ENCODE measurements at regions not wholly inside any gene's neighbourhood (a gene's known extent, or its start where the extent isn't known, plus 50 kb on each side); places are given as distances from the start of the nearest gene placed in this dataset.

DNA sequence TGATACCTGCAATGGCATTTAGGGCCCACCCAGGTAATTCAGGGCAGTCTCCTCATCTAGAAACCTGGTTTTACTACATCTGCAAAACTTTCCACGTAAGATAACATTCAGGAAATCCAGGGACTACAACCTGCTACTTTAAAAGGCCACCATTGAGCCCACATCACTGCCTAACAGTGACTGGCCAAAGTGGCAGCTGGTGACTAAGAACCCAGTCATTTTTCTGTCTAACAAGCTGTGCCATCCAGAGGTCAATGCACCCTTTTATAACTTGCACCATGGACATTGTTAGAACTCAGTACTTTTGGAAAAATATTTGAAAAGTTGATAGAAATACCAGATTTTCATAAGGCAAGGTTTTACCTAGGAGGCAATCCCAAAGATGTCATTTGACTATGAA lies 492.4 kb downstream of the OTOL1 start:
- Histone ChIP-seq H3K36me3 (ENCODE audit: insufficient read depth, low read length) (no peaks in the 10 kb centered on the region), H3K4me2 (ENCODE audit: low read length) (no peak overlapping the region), H3K27me3 (ENCODE audit: insufficient read depth, low read length) (no peaks in the 10 kb centered on the region), H3K9ac (ENCODE audit: low read length) (no peak overlapping the region), H2AFZ (ENCODE audit: low read depth, low read length) (no peak overlapping the region), H3K9me3 (ENCODE audit: insufficient read depth, low read depth, low read length) (no peaks in the 10 kb centered on the region), H3K27ac (ENCODE audit: low read depth, low read length) (no peak overlapping the region), H4K20me1 (ENCODE audit: insufficient read depth, low read length) (no peaks in the 10 kb centered on the region), H3K79me2 (ENCODE audit: insufficient read depth, low read length) (no peaks in the 10 kb centered on the region), H3K4me3 (ENCODE audit: insufficient read depth, low read depth, low read length) (no peak overlapping the region), H3K4me1 (ENCODE audit: insufficient read depth, low read length) (no peaks in the 10 kb centered on the region)
- H3K4me3 Mint-ChIP-seq (ENCODE audit: unreplicated experiment): no peak overlapping the region
- DNase-seq (ENCODE audit: low read depth) (no peak), FAIRE-seq (no peak)
- H3K36me3 Mint-ChIP-seq (ENCODE audit: low read depth, unreplicated experiment): no peaks in the 10 kb centered on the region
- H3K4me1 Mint-ChIP-seq (ENCODE audit: low read depth, unreplicated experiment): peaks cover 8% of the 10 kb centered on the region
- no peak for TF ChIP-seq EZH2 (IDR thresholded peaks at IDR 0.05; ENCODE audit: insufficient read depth, low read length)
- TF ChIP-seq, protein P1, sequence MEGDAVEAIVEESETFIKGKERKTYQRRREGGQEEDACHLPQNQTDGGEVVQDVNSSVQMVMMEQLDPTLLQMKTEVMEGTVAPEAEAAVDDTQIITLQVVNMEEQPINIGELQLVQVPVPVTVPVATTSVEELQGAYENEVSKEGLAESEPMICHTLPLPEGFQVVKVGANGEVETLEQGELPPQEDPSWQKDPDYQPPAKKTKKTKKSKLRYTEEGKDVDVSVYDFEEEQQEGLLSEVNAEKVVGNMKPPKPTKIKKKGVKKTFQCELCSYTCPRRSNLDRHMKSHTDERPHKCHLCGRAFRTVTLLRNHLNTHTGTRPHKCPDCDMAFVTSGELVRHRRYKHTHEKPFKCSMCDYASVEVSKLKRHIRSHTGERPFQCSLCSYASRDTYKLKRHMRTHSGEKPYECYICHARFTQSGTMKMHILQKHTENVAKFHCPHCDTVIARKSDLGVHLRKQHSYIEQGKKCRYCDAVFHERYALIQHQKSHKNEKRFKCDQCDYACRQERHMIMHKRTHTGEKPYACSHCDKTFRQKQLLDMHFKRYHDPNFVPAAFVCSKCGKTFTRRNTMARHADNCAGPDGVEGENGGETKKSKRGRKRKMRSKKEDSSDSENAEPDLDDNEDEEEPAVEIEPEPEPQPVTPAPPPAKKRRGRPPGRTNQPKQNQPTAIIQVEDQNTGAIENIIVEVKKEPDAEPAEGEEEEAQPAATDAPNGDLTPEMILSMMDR (IDR thresholded peaks at IDR 0.05; ENCODE audit: insufficient read depth, low read depth, low read length): no peak
- no peaks in the 10 kb centered on the region for H3K27me3 Mint-ChIP-seq (ENCODE audit: low read depth, unreplicated experiment)
- no peak overlapping the region for H3K27ac Mint-ChIP-seq (ENCODE audit: unreplicated experiment)
- no peaks in the 10 kb centered on the region for H3K9me3 Mint-ChIP-seq (ENCODE audit: unreplicated experiment)

DNA sequence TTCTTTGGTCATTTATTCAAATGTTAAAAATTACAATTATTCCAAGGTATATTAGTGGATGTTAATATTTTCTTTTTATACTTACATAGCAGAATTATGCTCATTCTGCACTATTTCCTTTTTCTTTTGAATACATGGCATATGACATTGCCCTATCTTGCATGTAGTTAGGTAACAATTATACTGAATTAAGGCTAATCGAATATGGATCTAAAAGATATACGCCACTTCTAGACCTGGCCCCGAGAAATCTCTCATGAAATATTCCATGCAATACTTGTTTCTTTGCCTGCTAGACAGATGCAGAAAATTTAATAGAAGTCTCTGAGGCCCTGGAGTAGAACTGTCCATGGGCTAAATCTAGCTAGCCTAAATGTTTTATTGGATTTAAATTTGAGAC lies 493.4 kb downstream of the OTOL1 start:
- no peak for TF ChIP-seq EZH2 (IDR thresholded peaks at IDR 0.05; ENCODE audit: insufficient read depth, low read length)
- TF ChIP-seq, protein P1 (IDR thresholded peaks at IDR 0.05; ENCODE audit: insufficient read depth, low read depth, low read length): no peak
- no peaks in the 10 kb centered on the region for H3K36me3 Mint-ChIP-seq (ENCODE audit: low read depth, unreplicated experiment)
- Histone ChIP-seq H3K27me3 (ENCODE audit: insufficient read depth, low read length) (no peaks in the 10 kb centered on the region), H3K79me2 (ENCODE audit: insufficient read depth, low read length) (no peaks in the 10 kb centered on the region), H4K20me1 (ENCODE audit: insufficient read depth, low read length) (no peaks in the 10 kb centered on the region), H3K4me2 (ENCODE audit: low read length) (no peak overlapping the region), H3K36me3 (ENCODE audit: insufficient read depth, low read length) (no peaks in the 10 kb centered on the region), H3K27ac (ENCODE audit: low read depth, low read length) (no peak overlapping the region), H3K9me3 (ENCODE audit: insufficient read depth, low read depth, low read length) (no peaks in the 10 kb centered on the region), H3K4me3 (ENCODE audit: insufficient read depth, low read depth, low read length) (no peak overlapping the region), H3K9ac (ENCODE audit: low read length) (no peak overlapping the region), H2AFZ (ENCODE audit: low read depth, low read length) (no peak overlapping the region), H3K4me1 (ENCODE audit: insufficient read depth, low read length) (no peaks in the 10 kb centered on the region)
- H3K27ac Mint-ChIP-seq (ENCODE audit: unreplicated experiment): no peak overlapping the region
- H3K4me3 Mint-ChIP-seq (ENCODE audit: unreplicated experiment): no peak overlapping the region
- H3K9me3 Mint-ChIP-seq (ENCODE audit: unreplicated experiment): no peaks in the 10 kb centered on the region
- H3K27me3 Mint-ChIP-seq (ENCODE audit: low read depth, unreplicated experiment): no peaks in the 10 kb centered on the region
- FAIRE-seq (no peak), DNase-seq (ENCODE audit: low read depth) (no peak)
- peaks cover 8% of the 10 kb centered on the region for H3K4me1 Mint-ChIP-seq (ENCODE audit: low read depth, unreplicated experiment)

DNA sequence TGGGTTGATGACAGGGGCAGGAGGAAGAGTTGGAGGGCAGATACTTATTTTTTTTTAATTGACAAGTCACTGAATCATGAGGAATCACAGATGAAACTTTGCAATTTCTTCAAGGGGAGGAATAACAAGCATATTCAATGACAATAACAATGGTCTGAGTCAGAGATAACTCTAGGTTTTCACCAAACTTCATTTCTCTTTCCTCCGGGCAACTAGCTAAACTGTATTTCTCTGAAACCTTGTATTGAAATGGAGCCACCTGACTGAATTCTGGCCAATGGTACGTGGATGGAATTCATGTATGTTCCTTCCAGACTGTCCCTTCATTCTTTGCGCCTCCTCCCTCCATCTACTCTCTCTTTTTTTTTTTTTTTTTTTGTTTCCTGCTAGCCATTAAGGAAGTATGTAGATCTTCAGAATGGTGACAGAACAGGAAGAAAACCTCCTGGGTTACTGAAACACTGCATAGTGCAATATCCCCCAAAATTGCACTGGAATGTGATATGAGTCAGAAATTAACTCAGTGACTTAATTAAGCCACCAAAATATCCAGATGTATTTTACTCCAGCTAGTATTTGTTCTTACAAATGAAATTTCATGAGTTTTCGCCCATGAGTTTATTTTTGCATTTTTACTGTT lies 495.4 kb downstream of the OTOL1 start:
- Histone ChIP-seq H3K27me3 (ENCODE audit: insufficient read depth, low read length) (no peaks in the 10 kb centered on the region), H3K4me3 (ENCODE audit: insufficient read depth, low read depth, low read length) (no peak overlapping the region), H4K20me1 (ENCODE audit: insufficient read depth, low read length) (no peaks in the 10 kb centered on the region), H3K27ac (ENCODE audit: low read depth, low read length) (no peak overlapping the region), H3K9me3 (ENCODE audit: insufficient read depth, low read depth, low read length) (no peaks in the 10 kb centered on the region), H3K79me2 (ENCODE audit: insufficient read depth, low read length) (no peaks in the 10 kb centered on the region), H3K36me3 (ENCODE audit: insufficient read depth, low read length) (no peaks in the 10 kb centered on the region), H3K4me2 (ENCODE audit: low read length) (no peak overlapping the region), H2AFZ (ENCODE audit: low read depth, low read length) (peak overlapping the region; percentile 23), H3K9ac (ENCODE audit: low read length) (no peak overlapping the region), H3K4me1 (ENCODE audit: insufficient read depth, low read length) (no peaks in the 10 kb centered on the region)
- DNase-seq (ENCODE audit: low read depth): no peak
- no peak for TF ChIP-seq EZH2 (IDR thresholded peaks at IDR 0.05; ENCODE audit: insufficient read depth, low read length)
- TF ChIP-seq, protein P1 (IDR thresholded peaks at IDR 0.05; ENCODE audit: insufficient read depth, low read depth, low read length): no peak
- peak overlapping the region; percentile 23 for H3K27ac Mint-ChIP-seq (ENCODE audit: unreplicated experiment)
- no peak for FAIRE-seq
- peaks cover 8% of the 10 kb centered on the region for H3K4me1 Mint-ChIP-seq (ENCODE audit: low read depth, unreplicated experiment)
- no peaks in the 10 kb centered on the region for H3K27me3 Mint-ChIP-seq (ENCODE audit: low read depth, unreplicated experiment)
- H3K9me3 Mint-ChIP-seq (ENCODE audit: unreplicated experiment): peaks cover 2% of the 10 kb centered on the region
- no peak overlapping the region for H3K4me3 Mint-ChIP-seq (ENCODE audit: unreplicated experiment)
- H3K36me3 Mint-ChIP-seq (ENCODE audit: low read depth, unreplicated experiment): no peaks in the 10 kb centered on the region
